Activated naive CD8-positive, alpha-beta T cell treated with anti-CD3 and anti-CD28 coated beads, Interleukin-2, amount 10 ng/mL, durations not matched to agents 7 days and 5 days (primary cell): ENCODE measurements at regions not wholly inside any gene's neighbourhood (a gene's known extent, or its start where the extent isn't known, plus 50 kb on each side); places are given as distances from the start of the nearest gene placed in this dataset.

Experiments used
- ATAC-seq: fragments of 150-1000 bp; cut with Tn5 transposase; one replicate; pipeline ENCODE4 v1.10.0; 2021; ENCODE audit warnings: low read depth, moderate library complexity
- POLR2A ChIA-PET: fragments of 350-600 bp; sonication (Branson Sonifier 250); formaldehyde crosslinking; loops from one replicate; lab custom pipeline; 2021; ENCODE audit warnings: antibody characterized with exemption; lab: Charles Lee
- DNase-seq: peaks from one replicate; pipeline ENCODE4 v3.0.0; 2021
- H3K27ac Mint-ChIP-seq: one replicate; pipeline ENCODE4 v1.8.0; 2022; ENCODE audit warnings: mild to moderate bottlenecking, mixed read lengths
- H3K27me3 Mint-ChIP-seq: one replicate; pipeline ENCODE4 v1.8.0; 2022; ENCODE audit warnings: mild to moderate bottlenecking, moderate library complexity, mixed read lengths
- H3K36me3 Mint-ChIP-seq: one replicate; pipeline ENCODE4 v1.8.0; 2021; ENCODE audit warnings: mild to moderate bottlenecking, mixed read lengths
- H3K4me1 Mint-ChIP-seq: one replicate; pipeline ENCODE4 v1.8.0; 2021; ENCODE audit warnings: mixed read lengths
- H3K4me3 Mint-ChIP-seq: one replicate; pipeline ENCODE4 v1.8.0; 2022; ENCODE audit warnings: mild to moderate bottlenecking, moderate library complexity, mixed read lengths
- H3K9me3 Mint-ChIP-seq: one replicate; pipeline ENCODE4 v1.8.0; 2021; ENCODE audit warnings: mixed read lengths

DNA sequence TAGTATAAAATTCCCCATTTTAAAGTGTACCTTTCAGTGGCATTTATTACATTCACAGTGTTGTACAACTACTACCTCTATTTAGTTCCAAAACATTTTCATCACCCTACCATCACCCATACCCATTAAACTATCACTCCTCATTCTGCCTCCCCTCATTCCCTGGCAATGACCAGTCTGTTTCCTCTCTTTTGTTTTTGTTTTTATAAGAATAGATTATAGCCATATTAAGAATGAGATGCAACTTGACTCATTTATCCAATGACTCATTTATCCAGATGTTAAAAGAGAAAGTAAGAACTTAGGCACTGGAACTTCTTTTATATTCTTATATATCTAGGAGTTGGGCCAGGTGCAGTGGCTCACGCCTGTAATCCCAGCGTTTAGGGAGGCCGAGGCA, 156.3 kb downstream of the FAT3 start:
- POLR2A ChIA-PET, result no interaction called here
- Mint-ChIP-seq H3K36me3 (no peaks in the 10 kb centered on the region), H3K27ac (no peak overlapping the region), H3K9me3 (no peaks in the 10 kb centered on the region), H3K4me1 (no peaks in the 10 kb centered on the region), H3K4me3 (no peak overlapping the region), H3K27me3 (no peaks in the 10 kb centered on the region)
- DNase-seq (no peak), ATAC-seq (no peak)

GRCh38 chr11:92382311-92382710, 157.7 kb downstream of the FAT3 start:
- Mint-ChIP-seq H3K27ac (no peak overlapping the region), H3K9me3 (no peaks in the 10 kb centered on the region), H3K4me3 (no peak overlapping the region), H3K27me3 (no peaks in the 10 kb centered on the region), H3K4me1 (no peaks in the 10 kb centered on the region), H3K36me3 (no peaks in the 10 kb centered on the region)
- POLR2A ChIA-PET, result no interaction called here
- ATAC-seq (no peak), DNase-seq (no peak)

GRCh38 chr11:92383430-92383829, 158.8 kb downstream of the FAT3 start:
- ATAC-seq (no peak), DNase-seq (no peak)
- POLR2A ChIA-PET, result no interaction called here
- H3K27me3 Mint-ChIP-seq, result no peaks in the 10 kb centered on the region
- no peak overlapping the region for H3K27ac Mint-ChIP-seq
- no peaks in the 10 kb centered on the region for H3K36me3 Mint-ChIP-seq
- H3K9me3 Mint-ChIP-seq, result no peaks in the 10 kb centered on the region
- no peaks in the 10 kb centered on the region for H3K4me1 Mint-ChIP-seq
- no peak overlapping the region for H3K4me3 Mint-ChIP-seq

DNA sequence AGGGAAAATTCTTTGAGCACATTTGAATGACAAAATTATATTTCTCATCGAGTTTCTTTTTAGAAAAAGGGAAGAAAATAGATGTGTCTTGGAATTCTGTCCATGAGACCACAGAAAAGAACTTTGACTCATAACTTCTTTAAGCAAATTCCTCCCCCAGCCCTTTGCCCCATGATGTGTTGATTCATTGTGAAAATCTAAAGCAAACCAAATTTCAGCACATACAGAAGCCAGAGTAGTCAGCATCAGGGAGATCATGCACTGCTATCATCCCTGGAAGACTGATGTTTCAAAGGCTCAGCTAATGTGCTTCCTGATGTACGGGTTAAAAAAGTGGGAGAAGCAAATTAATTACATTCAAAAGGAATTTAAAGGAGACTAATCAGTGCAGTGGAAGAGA, 159.7 kb downstream of the FAT3 start:
- ATAC-seq (no peak), DNase-seq (no peak)
- no peak overlapping the region for H3K4me3 Mint-ChIP-seq
- no peaks in the 10 kb centered on the region for H3K9me3 Mint-ChIP-seq
- no peak overlapping the region for H3K27ac Mint-ChIP-seq
- H3K4me1 Mint-ChIP-seq, result no peaks in the 10 kb centered on the region
- POLR2A ChIA-PET, result no interaction called here
- H3K36me3 Mint-ChIP-seq, result no peaks in the 10 kb centered on the region
- H3K27me3 Mint-ChIP-seq, result no peaks in the 10 kb centered on the region

- POLR2A ChIA-PET, result no interaction called here
- no peaks in the 10 kb centered on the region for H3K27me3 Mint-ChIP-seq
- DNase-seq, result no peak
- H3K27ac Mint-ChIP-seq, result no peak overlapping the region
- no peaks in the 10 kb centered on the region for H3K4me1 Mint-ChIP-seq
- H3K9me3 Mint-ChIP-seq, result no peaks in the 10 kb centered on the region
- H3K4me3 Mint-ChIP-seq, result no peak overlapping the region
- H3K36me3 Mint-ChIP-seq, result no peaks in the 10 kb centered on the region
- ATAC-seq, result no peak
These were observed 160.2 kb downstream of the FAT3 start for GRCh38 chr11:92384802-92385201.

- POLR2A ChIA-PET, result no interaction called here
- Mint-ChIP-seq H3K36me3 (no peaks in the 10 kb centered on the region), H3K4me3 (no peak overlapping the region), H3K27me3 (no peaks in the 10 kb centered on the region), H3K4me1 (no peaks in the 10 kb centered on the region), H3K27ac (no peak overlapping the region), H3K9me3 (no peaks in the 10 kb centered on the region)
- no peak for ATAC-seq
- no peak for DNase-seq
These were observed 162.0 kb downstream of the FAT3 start for GRCh38 chr11:92386577-92386976.

DNA sequence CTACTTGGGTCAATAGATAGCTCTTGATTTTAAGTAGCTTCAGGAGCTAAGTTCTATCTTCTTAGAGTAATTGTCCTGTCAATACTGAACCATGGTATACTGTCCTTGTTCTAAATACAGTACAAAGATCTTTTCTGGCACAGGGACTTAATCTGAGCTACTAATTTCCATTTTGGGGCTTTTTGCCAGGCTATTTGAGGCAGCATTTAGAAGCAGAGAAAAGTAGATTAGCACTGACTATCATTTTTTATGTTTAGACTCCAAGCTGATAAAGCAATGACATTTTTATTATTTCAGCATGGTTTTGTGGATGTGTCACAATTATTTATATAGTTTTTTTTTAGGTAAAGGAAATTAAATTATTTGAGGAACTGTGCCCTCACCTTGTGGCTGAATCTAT, 163.2 kb downstream of the FAT3 start:
- POLR2A ChIA-PET, result no interaction called here
- no peak for DNase-seq
- no peak for ATAC-seq
- H3K27me3 Mint-ChIP-seq, result no peaks in the 10 kb centered on the region
- no peak overlapping the region for H3K27ac Mint-ChIP-seq
- no peak overlapping the region for H3K4me3 Mint-ChIP-seq
- no peaks in the 10 kb centered on the region for H3K9me3 Mint-ChIP-seq
- no peaks in the 10 kb centered on the region for H3K4me1 Mint-ChIP-seq
- no peaks in the 10 kb centered on the region for H3K36me3 Mint-ChIP-seq

DNA sequence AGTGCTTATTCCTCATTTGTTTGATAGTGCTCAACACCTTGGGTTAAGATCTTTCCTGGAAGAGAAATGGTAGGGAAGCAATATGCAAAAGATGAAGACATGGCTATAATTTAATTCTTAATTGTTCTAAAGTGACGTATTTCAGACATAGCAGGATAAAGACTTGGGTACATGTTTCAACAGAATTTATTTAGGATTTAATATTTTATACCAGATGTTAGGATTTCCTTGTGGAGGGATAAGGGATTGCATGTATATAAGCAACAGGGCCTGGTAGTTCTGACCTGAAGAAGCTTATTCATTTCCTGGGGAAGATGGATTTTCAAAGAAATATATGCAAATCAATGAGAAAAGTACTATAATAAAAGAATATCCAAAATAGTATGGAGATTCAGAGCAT, 163.8 kb downstream of the FAT3 start:
- no peaks in the 10 kb centered on the region for H3K4me1 Mint-ChIP-seq
- POLR2A ChIA-PET, result no interaction called here
- H3K27me3 Mint-ChIP-seq, result no peaks in the 10 kb centered on the region
- ATAC-seq (no peak), DNase-seq (no peak)
- H3K36me3 Mint-ChIP-seq, result no peaks in the 10 kb centered on the region
- no peak overlapping the region for H3K4me3 Mint-ChIP-seq
- no peaks in the 10 kb centered on the region for H3K9me3 Mint-ChIP-seq
- H3K27ac Mint-ChIP-seq, result no peak overlapping the region

GRCh38 chr11:92390783-92391182, 166.2 kb downstream of the FAT3 start:
- POLR2A ChIA-PET, result no interaction called here
- no peaks in the 10 kb centered on the region for H3K36me3 Mint-ChIP-seq
- no peak overlapping the region for H3K4me3 Mint-ChIP-seq
- ATAC-seq (no peak), DNase-seq (no peak)
- no peaks in the 10 kb centered on the region for H3K4me1 Mint-ChIP-seq
- no peaks in the 10 kb centered on the region for H3K27me3 Mint-ChIP-seq
- H3K27ac Mint-ChIP-seq, result no peak overlapping the region
- H3K9me3 Mint-ChIP-seq, result no peaks in the 10 kb centered on the region

GRCh38 chr11:92391364-92391763, 166.7 kb downstream of the FAT3 start:
- Mint-ChIP-seq H3K27ac (no peak overlapping the region), H3K4me3 (no peak overlapping the region), H3K9me3 (no peaks in the 10 kb centered on the region), H3K4me1 (no peaks in the 10 kb centered on the region), H3K36me3 (no peaks in the 10 kb centered on the region), H3K27me3 (no peaks in the 10 kb centered on the region)
- DNase-seq, result no peak
- POLR2A ChIA-PET, result no interaction called here
- no peak for ATAC-seq

GRCh38 chr11:92391808-92392207, 167.2 kb downstream of the FAT3 start:
- Mint-ChIP-seq H3K4me3 (no peak overlapping the region), H3K27ac (no peak overlapping the region), H3K9me3 (no peaks in the 10 kb centered on the region), H3K36me3 (no peaks in the 10 kb centered on the region), H3K4me1 (no peaks in the 10 kb centered on the region), H3K27me3 (no peaks in the 10 kb centered on the region)
- ATAC-seq, result no peak
- POLR2A ChIA-PET, result no interaction called here
- DNase-seq, result no peak

DNA sequence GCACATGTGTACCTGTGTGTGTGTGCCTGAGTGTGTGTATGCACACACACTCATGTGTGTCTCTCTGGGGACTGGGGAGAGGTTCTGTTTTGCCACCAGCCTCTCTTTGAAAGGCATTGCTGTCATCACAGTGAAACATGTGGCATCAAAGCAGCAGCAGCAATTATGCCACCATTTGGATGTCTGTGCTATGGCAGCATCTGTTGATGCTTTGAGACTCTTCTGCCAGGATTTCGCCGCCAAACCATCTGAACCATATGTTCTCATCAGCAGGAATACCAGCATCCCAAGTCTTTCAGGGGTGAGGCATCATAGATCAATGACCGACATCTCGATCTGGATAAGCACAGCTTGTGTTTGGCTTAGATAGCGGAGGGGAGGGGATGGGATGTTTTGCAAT, 168.6 kb downstream of the FAT3 start:
- DNase-seq, result no peak
- Mint-ChIP-seq H3K27ac (no peak overlapping the region), H3K4me3 (no peak overlapping the region), H3K27me3 (no peaks in the 10 kb centered on the region), H3K4me1 (no peaks in the 10 kb centered on the region), H3K9me3 (no peaks in the 10 kb centered on the region), H3K36me3 (no peaks in the 10 kb centered on the region)
- ATAC-seq, result no peak
- POLR2A ChIA-PET, result no interaction called here

- no peak for ATAC-seq
- no peak for DNase-seq
- H3K9me3 Mint-ChIP-seq, result no peaks in the 10 kb centered on the region
- peaks cover 3% of the 10 kb centered on the region for H3K27me3 Mint-ChIP-seq
- no peak overlapping the region for H3K4me3 Mint-ChIP-seq
- no peaks in the 10 kb centered on the region for H3K4me1 Mint-ChIP-seq
- POLR2A ChIA-PET, result no interaction called here
- no peak overlapping the region for H3K27ac Mint-ChIP-seq
- no peaks in the 10 kb centered on the region for H3K36me3 Mint-ChIP-seq
These were observed 171.5 kb downstream of the FAT3 start for GRCh38 chr11:92396133-92396532.

DNA sequence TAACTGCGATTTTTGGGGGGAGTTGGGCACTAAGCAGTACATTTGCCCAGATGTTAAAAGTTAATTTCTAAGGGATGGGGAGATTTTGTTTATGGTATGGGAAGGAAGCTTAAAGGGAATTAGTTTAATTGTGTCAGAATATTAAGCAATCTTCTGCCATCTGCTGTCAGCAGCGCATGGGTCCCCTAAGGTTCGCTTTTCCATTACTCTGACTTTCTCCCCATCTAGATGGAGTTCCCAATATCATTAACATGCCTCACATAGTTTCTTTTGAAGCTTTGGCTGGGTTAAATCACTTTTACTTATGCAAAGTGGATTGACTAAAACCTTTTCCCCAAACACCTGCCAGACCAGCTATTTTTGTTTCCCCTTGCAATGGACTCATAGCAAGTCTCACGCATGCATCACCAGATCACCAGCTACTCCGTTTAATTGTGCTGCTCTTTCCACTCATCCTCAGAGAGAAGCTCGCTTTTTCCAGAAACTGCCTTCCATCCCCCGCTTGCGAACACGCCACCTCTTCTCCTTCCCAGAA, 172.7 kb downstream of the FAT3 start:
- Mint-ChIP-seq H3K4me1 (no peaks in the 10 kb centered on the region), H3K27me3 (peaks cover 3% of the 10 kb centered on the region), H3K36me3 (no peaks in the 10 kb centered on the region), H3K27ac (no peak overlapping the region), H3K4me3 (no peak overlapping the region), H3K9me3 (peaks cover 1% of the 10 kb centered on the region)
- POLR2A ChIA-PET, result no interaction called here
- ATAC-seq (no peak), DNase-seq (no peak)

- no peak for DNase-seq
- Mint-ChIP-seq H3K27ac (no peak overlapping the region), H3K4me1 (no peaks in the 10 kb centered on the region), H3K9me3 (peaks cover 1% of the 10 kb centered on the region), H3K4me3 (no peak overlapping the region), H3K27me3 (peaks cover 3% of the 10 kb centered on the region), H3K36me3 (no peaks in the 10 kb centered on the region)
- POLR2A ChIA-PET, result no interaction called here
- no peak for ATAC-seq
These were observed 175.1 kb downstream of the FAT3 start for GRCh38 chr11:92399705-92400104.
